Right lung (tissue), 2 donors: ENCODE measurements at regions not wholly inside any gene's neighbourhood (a gene's known extent, or its start where the extent isn't known, plus 50 kb on each side); places are given as distances from the start of the nearest gene placed in this dataset.

Experiments
- DNase-seq, 2 donors: peaks; one replicate each; pipeline ENCODE4 v3.0.0-alpha.2; 2013

DNA sequence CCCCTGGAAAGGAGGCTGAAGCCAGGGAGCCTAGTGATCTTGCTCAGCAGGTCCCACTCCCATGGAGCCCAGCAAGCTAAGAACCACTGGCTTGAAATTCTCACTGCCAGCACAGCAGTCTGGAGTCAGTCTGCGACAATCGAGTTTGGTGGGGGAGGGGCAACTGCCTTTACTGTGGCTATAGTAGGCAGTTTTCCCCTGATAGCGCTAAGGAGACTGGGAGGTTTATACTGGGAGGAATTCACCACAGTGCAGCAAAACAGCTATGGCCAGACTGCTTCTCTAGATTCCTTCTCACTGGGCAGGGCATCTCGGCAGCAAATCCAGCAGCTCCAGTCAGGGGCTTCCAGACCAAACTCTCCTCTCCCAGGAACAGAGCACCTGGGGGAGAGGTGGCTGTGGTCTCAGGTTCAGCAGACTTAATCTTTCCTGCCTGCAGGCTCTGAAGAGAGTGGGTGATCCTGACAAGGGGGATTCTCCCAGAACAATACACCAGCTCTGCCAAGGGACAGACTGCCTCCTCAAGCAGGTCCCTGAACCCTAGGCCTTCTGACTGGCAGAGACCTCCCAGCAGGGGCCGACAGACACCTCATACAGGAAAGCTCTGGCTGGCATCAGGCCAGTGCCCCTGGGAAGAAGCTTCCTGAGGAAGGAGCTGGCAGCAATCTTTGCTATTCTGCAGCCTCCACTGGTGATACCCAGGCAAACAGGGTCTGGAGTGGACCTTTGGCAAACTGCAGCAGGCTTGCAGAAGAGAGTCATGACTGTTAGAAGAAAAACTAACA, 548.5 kb upstream of the NEGR1 start:
- no peak for DNase-seq

GRCh38 chr1:72827278-72827677, 544.9 kb upstream of the NEGR1 start:
- DNase-seq = no peak

- no peak for DNase-seq
Observed at GRCh38 chr1:72804541-72804940, 522.2 kb upstream of the NEGR1 start.

DNA sequence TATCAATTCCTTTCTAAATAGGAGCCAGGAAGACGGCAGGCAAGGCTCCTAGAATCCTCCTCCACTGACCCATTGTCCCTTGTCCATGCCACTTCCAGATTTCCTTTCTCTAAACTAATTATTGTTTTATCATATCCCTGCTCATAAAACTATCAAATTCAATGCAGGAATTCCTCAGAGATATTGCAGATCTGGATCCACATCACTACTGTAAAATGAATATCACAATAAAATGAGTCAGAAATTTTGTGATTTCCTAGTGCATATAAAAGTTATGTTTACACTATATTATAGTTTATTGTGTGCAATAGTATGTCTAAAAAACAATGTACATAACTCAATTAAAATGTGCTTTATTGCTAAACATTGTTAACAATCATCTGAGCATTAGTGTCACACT, 498.7 kb upstream of the NEGR1 start:
- no peak for DNase-seq

- DNase-seq = no peak
Observed at GRCh38 chr1:72780212-72780611, 497.9 kb upstream of the NEGR1 start.

DNA sequence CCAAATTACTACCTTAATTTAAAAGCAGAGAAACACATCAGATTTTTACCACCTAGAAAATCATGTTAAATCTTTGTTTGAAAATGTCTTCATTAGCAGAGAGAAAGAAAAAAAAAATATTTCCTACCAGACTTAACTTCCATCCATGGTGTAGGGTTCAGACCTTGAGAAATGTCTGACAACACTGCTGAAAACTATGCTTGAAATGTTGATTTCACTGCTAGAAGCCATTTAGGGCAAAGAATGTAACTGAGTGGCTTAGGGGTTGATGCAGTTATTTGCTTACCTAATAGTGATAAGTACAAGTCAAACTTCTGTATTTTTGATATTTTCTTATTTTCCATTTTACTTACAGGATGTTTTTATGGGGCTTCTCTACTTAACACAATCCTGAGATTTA, 495.6 kb upstream of the NEGR1 start:
- DNase-seq = no peak

- no peak for DNase-seq
Observed at GRCh38 chr1:72763481-72763880, 481.1 kb upstream of the NEGR1 start.

- no peak for DNase-seq
Observed at GRCh38 chr1:72759486-72759885, 477.1 kb upstream of the NEGR1 start.

GRCh38 chr1:72757843-72758242, 475.5 kb upstream of the NEGR1 start:
- no peak for DNase-seq

DNA sequence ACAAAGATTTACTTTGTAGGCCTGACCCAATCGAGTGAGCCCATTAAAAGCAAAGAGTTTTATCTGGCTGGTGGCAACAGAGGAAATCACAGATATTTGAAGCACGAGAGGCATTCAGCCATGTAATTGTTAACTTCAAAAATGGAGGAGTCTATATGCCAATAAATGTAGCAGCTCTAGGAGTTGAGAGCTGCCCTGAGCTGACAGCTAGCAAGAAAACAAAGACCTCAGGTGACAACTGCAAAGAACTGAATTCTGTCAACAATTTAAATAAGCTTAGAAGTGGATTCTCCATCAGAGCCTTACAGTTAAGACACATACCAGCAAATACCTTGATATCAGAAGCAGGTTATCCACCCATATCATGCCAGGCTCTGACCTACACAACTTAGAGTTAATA, 463.1 kb upstream of the NEGR1 start:
- no peak for DNase-seq

DNA sequence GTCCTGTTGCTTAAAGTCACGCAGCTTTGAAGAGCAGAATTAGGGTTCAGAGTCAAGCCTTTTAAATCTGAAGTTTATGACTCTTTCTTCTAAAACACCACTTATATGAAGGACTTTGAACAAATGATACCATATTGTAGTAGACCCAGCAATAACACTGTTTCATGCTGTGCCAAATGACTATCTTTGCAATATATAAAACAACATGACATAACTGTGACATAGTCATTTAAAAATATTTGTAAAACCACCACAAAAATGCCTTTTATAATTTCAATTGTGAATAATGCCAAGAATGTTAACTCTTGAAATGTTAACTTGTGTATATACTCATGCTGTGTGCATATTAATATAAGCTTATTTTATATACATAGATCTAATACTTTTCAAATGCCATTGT, 452.1 kb upstream of the NEGR1 start:
- no peak for DNase-seq

DNA sequence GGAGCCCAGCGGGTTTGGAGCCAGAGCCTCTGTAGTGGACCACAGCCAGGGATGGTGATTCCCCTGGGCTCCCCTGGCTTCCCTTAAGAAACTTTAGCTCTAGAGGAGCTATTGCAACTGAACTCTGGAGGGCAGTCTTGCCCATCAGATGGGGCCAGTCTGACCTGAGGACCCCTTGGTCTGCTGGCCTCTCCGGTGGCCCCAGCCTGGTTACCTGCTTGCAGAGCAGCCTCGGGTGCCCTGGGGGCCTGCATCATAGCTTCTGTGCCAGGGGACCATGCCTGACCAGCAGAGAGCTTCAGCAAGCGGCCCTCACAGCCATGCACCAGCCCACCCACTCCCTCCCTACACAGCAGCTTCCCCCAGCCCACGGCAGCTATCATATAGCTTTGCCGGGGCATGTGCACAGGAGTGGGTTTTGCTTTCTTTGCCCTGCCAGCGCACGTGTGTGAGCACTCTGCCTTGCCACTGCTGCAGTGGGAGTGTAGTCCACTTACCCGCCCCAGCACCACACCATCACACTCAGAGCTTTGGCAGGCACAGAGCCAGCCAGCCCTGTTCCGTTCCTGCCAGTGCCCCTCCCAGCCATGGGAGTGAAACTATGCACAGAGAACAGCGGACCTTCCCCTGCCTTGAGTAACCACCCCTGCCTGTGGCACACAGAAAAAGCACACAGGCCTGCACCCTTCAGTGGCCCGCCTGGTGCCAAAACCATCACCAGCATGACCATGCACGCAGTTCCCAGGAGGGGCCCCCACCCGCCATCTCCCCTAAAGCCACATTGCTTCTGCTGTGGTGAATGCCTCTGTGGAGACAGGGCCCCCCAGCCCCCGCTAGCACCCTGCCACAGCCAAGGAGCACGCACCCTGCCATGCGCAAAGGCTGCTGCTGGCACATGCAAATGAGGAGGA, 442.9 kb upstream of the NEGR1 start:
- DNase-seq = no peak

- no peak for DNase-seq
Observed at GRCh38 chr1:72705921-72706320, 423.6 kb upstream of the NEGR1 start.

DNA sequence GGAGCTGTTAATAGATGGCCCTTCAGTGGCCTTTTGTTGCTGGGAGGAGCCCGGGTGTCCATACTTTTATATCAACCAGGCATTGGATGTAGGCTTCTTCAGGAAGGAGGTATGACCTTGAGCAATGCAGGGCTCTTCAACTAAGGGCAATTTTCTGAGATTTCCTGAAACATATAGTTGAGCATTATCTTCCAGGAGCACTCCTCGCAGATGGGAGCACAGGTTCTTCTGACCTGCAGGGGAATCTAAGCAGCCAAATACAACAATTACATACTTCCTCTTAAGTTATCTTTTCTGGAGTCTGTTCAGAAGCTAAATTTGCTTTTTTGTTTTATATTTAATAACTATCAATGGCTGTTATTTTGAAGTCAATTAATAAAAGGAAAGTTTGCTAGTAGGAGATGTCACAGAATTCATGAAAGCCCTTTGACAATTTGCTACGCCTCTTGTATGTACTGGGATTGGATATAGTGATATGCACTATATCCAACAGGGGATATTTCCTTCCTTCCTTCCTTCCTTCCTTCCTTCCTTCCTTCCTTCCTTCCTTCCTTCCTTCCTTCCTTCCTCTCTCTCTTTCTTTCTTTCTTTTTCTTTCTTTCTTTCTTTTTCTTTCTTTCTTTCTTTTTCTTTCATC, 422.6 kb upstream of the NEGR1 start:
- DNase-seq = no peak

GRCh38 chr1:72697410-72697809, 415.1 kb upstream of the NEGR1 start:
- DNase-seq = no peak

- no peak for DNase-seq
Observed at GRCh38 chr1:72693899-72694298, 411.6 kb upstream of the NEGR1 start.

DNA sequence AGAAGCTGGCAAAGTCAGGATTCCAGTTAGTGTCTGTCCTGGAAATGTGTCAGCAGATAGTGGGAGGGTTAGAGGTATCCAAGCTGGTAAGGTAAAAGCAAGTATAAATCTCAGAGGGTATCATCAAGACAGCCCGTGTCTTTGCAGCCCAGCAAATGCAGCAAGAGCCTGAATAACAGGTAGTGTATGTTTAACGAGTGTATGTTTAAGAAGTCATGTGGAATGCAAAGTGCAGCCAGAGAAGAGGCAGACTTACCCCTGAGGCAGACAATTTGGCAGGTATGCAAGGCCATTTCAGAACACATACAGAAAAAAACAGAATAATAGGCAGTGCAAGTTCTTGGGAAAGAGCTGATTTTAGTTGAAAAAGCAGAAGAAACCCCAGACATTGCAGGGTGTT, 411.0 kb upstream of the NEGR1 start:
- no peak for DNase-seq

DNA sequence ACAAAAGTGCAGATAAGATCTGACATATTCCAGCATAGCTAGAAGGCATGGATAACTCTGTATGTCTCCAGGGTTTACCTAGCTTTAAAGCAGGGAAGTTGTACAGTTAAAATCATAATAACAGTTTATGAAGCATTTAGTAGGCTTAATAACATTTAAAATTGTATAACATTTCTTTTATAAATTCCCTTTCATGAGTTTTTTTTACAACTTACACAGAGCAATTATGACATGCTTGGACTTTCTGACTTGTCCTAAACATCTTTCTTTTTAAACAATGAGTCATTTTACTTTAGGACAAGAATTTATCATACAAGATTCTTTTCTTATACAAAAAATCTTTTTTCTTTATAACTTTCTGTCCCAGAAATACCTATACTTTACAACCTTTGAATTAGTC, 408.5 kb upstream of the NEGR1 start:
- DNase-seq = no peak

GRCh38 chr1:72678683-72679082, 396.3 kb upstream of the NEGR1 start:
- DNase-seq = no peak

GRCh38 chr1:72670902-72671301, 388.6 kb upstream of the NEGR1 start:
- no peak for DNase-seq

DNA sequence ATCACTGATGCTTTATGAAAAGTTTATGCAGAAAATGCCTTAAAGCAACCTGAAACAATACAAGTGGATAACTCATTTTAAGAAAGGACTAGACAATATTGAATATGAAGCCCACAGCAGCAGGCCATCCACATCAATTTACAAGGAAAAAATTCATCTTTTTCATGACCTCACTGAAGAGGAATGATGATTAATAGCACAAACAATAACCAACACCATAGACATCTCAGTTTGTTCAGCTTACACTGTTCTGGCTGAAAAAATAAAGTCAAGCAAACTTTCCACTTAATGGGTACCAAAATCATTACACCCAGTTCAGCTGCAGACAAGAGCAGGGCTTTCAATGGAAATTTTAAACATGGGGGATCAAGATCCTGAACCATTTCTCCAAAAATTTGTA, 380.6 kb upstream of the NEGR1 start:
- DNase-seq = no peak

GRCh38 chr1:72650843-72651435, 368.6 kb upstream of the NEGR1 start:
- peak in 1 of 2 donors; percentile 25 for DNase-seq
